ENCODE measurements at regions not wholly inside any gene's neighbourhood (a gene's known extent, or its start where the extent isn't known, plus 50 kb on each side); places are given as distances from the start of the nearest gene placed in this dataset.

DNA sequence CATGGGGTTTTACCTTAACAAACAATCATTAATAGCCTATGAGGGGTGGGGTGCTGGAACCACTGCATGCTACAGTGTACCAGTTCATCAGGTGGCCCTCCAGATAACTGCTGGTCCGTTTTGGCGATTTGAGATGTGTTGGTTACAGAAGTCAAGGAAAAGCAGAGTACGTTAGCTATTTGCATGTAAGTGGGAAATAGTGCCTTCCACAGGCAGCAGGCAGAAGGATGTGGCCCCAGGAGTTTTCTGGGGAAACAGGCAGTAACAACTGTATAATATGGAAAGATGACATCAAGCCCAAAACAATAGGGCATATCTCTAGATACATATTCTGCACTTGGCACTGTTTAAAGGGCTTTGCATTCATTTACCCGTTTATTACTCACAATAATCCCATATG, 245.7 kb downstream of the COL4A1 start:
- Mint-ChIP-seq H3K9me3 (peaks cover 0 to under 1% (median 0%) of the 10 kb centered on the region in 11 donors), H3K27me3 (peaks cover 0 to 12% (median 1%) of the 10 kb centered on the region in 5 donors), H3K4me3 (no peak overlapping the region), H3K36me3 (no peaks in the 10 kb centered on the region), H3K4me1 (no peaks in the 10 kb centered on the region), H3K27ac (no peak overlapping the region)
- H3K36me3 ChIP-seq (ENCODE audit: control insufficient read depth in 2 of 3, insufficient read depth in 3 of 3, low read length in 3 of 3), result no peaks in the 10 kb centered on the region
- no peaks in the 10 kb centered on the region for H3K9me3 ChIP-seq (ENCODE audit: control insufficient read depth in 2 of 3, low read length in 3 of 3)
- H3K4me1 ChIP-seq (ENCODE audit: control insufficient read depth in 2 of 2, insufficient read depth in 2 of 2, low read length in 2 of 2), result no peaks in the 10 kb centered on the region
- H3K27ac ChIP-seq (ENCODE audit: low read depth, low read length), result no peak overlapping the region
- DNase-seq, result no peak
- H3K27me3 ChIP-seq (ENCODE audit: control insufficient read depth in 2 of 2, insufficient read depth in 2 of 2, low read length in 2 of 2), result no peaks in the 10 kb centered on the region
- ChIA-PET CTCF (no interaction called here), POLR2A (no interaction called here)
- intact Hi-C loops (cut with micrococcal nuclease), result no loop called here
- H3K4me3 ChIP-seq (ENCODE audit: low read length), result no peak overlapping the region
- no peak for ATAC-seq

DNA sequence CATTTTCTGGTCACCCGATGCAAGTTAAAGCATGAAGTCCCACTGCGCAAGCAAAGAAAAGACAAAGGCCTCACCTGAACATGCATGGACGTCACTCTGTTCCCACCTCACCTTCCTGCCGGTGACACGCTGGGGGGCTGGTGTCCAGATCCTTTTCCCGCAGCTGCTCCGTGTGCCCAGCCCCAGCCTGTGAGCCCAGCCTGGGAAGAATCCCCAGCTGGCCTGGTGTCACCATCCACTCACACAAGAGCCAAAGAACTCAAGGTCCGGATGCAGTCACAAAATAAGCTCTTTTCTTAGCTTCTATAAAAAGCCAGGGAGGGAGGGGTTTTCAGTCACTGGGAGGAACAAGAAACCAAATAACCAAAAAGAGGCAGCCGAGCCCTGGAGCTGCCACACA, 249.9 kb downstream of the COL4A1 start:
- Histone ChIP-seq H3K4me1 (ENCODE audit: control insufficient read depth in 2 of 2, insufficient read depth in 2 of 2, low read length in 2 of 2) (no peaks in the 10 kb centered on the region), H3K27ac (ENCODE audit: low read depth, low read length) (no peak overlapping the region), H3K27me3 (ENCODE audit: control insufficient read depth in 2 of 2, insufficient read depth in 2 of 2, low read length in 2 of 2) (no peaks in the 10 kb centered on the region), H3K9me3 (ENCODE audit: control insufficient read depth in 2 of 3, low read length in 3 of 3) (no peaks in the 10 kb centered on the region), H3K4me3 (ENCODE audit: low read length) (no peak overlapping the region), H3K36me3 (ENCODE audit: control insufficient read depth in 2 of 3, insufficient read depth in 3 of 3, low read length in 3 of 3) (no peaks in the 10 kb centered on the region)
- ChIA-PET POLR2A (no interaction called here), CTCF (no interaction called here)
- peaks cover 1 to 19% (median 5%) of the 10 kb centered on the region in 5 donors for H3K27me3 Mint-ChIP-seq
- no peak overlapping the region for H3K4me3 Mint-ChIP-seq
- ATAC-seq (no peak), DNase-seq (no peak)
- intact Hi-C loops (cut with micrococcal nuclease), result no loop called here
- no peaks in the 10 kb centered on the region for H3K36me3 Mint-ChIP-seq
- H3K4me1 Mint-ChIP-seq, result peaks cover 0 to 7% (median 0%) of the 10 kb centered on the region in 7 donors
- peak overlapping the region in 1 of 9 donors; percentile 33 for H3K27ac Mint-ChIP-seq
- peaks cover 0 to 4% (median 0%) of the 10 kb centered on the region in 11 donors for H3K9me3 Mint-ChIP-seq

DNA sequence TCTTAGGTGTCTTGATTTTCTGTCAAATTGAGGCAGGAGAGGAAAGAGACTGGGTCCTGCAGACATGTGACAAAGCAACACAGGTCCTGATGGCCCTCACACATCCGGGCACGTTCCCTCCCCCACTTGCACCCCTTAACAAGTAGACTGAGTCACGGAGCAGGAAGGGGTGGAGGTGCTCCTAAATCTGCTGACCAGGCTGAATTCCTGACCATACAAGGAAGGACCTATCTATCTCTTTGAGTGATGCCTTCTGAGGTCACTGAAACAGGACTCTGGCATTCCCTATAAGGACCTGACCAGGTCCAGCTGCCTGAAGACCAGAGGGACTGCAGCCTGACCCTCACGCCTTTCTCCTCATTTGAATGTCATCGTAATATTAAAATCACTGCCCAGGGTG, 250.3 kb downstream of the COL4A1 start:
- H3K27me3 Mint-ChIP-seq, result peaks cover 1 to 19% (median 5%) of the 10 kb centered on the region in 5 donors
- H3K27me3 ChIP-seq (ENCODE audit: control insufficient read depth in 2 of 2, insufficient read depth in 2 of 2, low read length in 2 of 2), result no peaks in the 10 kb centered on the region
- intact Hi-C loops (cut with micrococcal nuclease), result no loop called here
- DNase-seq (no peak), ATAC-seq (no peak)
- H3K36me3 Mint-ChIP-seq, result no peaks in the 10 kb centered on the region
- H3K36me3 ChIP-seq (ENCODE audit: control insufficient read depth in 2 of 3, insufficient read depth in 3 of 3, low read length in 3 of 3), result no peaks in the 10 kb centered on the region
- H3K4me3 ChIP-seq (ENCODE audit: low read length), result no peak overlapping the region
- H3K27ac Mint-ChIP-seq, result no peak overlapping the region
- H3K4me1 Mint-ChIP-seq, result peaks cover 0 to 7% (median 0%) of the 10 kb centered on the region in 7 donors
- H3K4me3 Mint-ChIP-seq, result no peak overlapping the region
- no peaks in the 10 kb centered on the region for H3K4me1 ChIP-seq (ENCODE audit: control insufficient read depth in 2 of 2, insufficient read depth in 2 of 2, low read length in 2 of 2)
- ChIA-PET CTCF (no interaction called here), POLR2A (no interaction called here)
- peaks cover 0 to 4% (median 0%) of the 10 kb centered on the region in 11 donors for H3K9me3 Mint-ChIP-seq
- no peaks in the 10 kb centered on the region for H3K9me3 ChIP-seq (ENCODE audit: control insufficient read depth in 2 of 3, low read length in 3 of 3)
- no peak overlapping the region for H3K27ac ChIP-seq (ENCODE audit: low read depth, low read length)

DNA sequence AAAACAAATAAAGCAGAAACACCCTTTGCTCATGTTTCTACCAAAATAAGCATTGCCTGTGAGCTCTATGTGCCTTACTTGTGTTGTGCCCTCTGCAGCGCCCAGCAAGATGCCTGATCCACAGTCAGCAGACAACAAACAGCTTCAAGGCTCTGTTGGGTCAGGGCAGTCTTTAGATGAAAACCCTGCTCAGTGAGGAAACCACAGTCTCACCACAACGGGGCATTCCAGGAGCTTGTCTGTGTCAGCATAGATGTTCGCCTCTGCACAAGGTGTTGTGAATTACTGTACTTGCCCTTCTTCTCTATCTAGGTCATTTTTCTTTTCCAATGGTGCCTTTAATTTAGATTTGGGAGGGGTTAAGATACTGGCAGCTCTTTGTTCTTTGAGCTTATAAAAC, 251.9 kb downstream of the COL4A1 start:
- intact Hi-C loops (cut with micrococcal nuclease), result no loop called here
- CTCF ChIA-PET, result no interaction called here
- H3K4me3 Mint-ChIP-seq, result no peak overlapping the region

DNA sequence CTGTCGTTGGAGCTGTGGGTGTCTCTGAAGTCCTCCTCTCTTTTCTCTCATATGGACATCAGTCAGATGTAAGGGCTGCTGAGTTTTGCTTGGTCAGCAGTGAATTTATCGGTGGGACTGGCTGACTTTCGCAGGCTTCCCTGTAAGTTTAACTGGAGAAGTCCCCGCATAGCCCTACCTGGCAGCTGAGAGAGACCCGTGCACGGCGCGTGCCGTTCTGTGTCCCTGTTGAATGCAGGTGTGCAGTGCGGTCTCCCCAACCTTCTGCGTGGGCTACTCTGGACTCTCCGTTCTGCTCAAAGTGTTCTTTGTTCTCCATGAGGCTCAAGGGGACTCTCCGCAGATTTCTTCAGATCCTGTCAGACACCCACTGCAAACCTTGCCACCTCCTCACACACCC, 252.9 kb downstream of the COL4A1 start:
- no peaks in the 10 kb centered on the region for H3K4me1 ChIP-seq (ENCODE audit: control insufficient read depth in 2 of 2, insufficient read depth in 2 of 2, low read length in 2 of 2)
- H3K4me3 ChIP-seq (ENCODE audit: low read length), result no peak overlapping the region
- DNase-seq (no peak), ATAC-seq (no peak)
- peaks cover 0 to 4% (median 0%) of the 10 kb centered on the region in 11 donors for H3K9me3 Mint-ChIP-seq
- H3K27ac ChIP-seq (ENCODE audit: low read depth, low read length), result no peak overlapping the region
- POLR2A ChIA-PET, result no interaction called here
- H3K27ac Mint-ChIP-seq, result no peak overlapping the region
- no peak overlapping the region for H3K4me3 Mint-ChIP-seq
- H3K9me3 ChIP-seq (ENCODE audit: control insufficient read depth in 2 of 3, low read length in 3 of 3), result no peaks in the 10 kb centered on the region
- H3K4me1 Mint-ChIP-seq, result peaks cover 0 to 7% (median 0%) of the 10 kb centered on the region in 7 donors
- no peaks in the 10 kb centered on the region for H3K27me3 ChIP-seq (ENCODE audit: control insufficient read depth in 2 of 2, insufficient read depth in 2 of 2, low read length in 2 of 2)
- CTCF ChIA-PET, result no interaction called here
- intact Hi-C loops (cut with micrococcal nuclease), result no loop called here
- H3K36me3 ChIP-seq (ENCODE audit: control insufficient read depth in 2 of 3, insufficient read depth in 3 of 3, low read length in 3 of 3), result no peaks in the 10 kb centered on the region
- no peaks in the 10 kb centered on the region for H3K36me3 Mint-ChIP-seq
- peaks cover 1 to 19% (median 5%) of the 10 kb centered on the region in 5 donors for H3K27me3 Mint-ChIP-seq

More for the DNA sequence above, 251.9 kb downstream of the COL4A1 start:
- DNase-seq, result no peak
- H3K27ac ChIP-seq (ENCODE audit: low read depth, low read length), result no peak overlapping the region
- Mint-ChIP-seq H3K4me1 (peaks cover 0 to 7% (median 0%) of the 10 kb centered on the region in 7 donors), H3K36me3 (no peaks in the 10 kb centered on the region), H3K27me3 (peaks cover 1 to 19% (median 5%) of the 10 kb centered on the region in 5 donors), H3K27ac (no peak overlapping the region), H3K9me3 (peaks cover 0 to 4% (median 0%) of the 10 kb centered on the region in 11 donors)
- POLR2A ChIA-PET, result no interaction called here
- H3K36me3 ChIP-seq (ENCODE audit: control insufficient read depth in 2 of 3, insufficient read depth in 3 of 3, low read length in 3 of 3), result no peaks in the 10 kb centered on the region
- no peaks in the 10 kb centered on the region for H3K27me3 ChIP-seq (ENCODE audit: control insufficient read depth in 2 of 2, insufficient read depth in 2 of 2, low read length in 2 of 2)
- H3K9me3 ChIP-seq (ENCODE audit: control insufficient read depth in 2 of 3, low read length in 3 of 3), result no peaks in the 10 kb centered on the region
- ATAC-seq, result no peak
- H3K4me1 ChIP-seq (ENCODE audit: control insufficient read depth in 2 of 2, insufficient read depth in 2 of 2, low read length in 2 of 2), result no peaks in the 10 kb centered on the region
- H3K4me3 ChIP-seq (ENCODE audit: low read length), result no peak overlapping the region

DNA sequence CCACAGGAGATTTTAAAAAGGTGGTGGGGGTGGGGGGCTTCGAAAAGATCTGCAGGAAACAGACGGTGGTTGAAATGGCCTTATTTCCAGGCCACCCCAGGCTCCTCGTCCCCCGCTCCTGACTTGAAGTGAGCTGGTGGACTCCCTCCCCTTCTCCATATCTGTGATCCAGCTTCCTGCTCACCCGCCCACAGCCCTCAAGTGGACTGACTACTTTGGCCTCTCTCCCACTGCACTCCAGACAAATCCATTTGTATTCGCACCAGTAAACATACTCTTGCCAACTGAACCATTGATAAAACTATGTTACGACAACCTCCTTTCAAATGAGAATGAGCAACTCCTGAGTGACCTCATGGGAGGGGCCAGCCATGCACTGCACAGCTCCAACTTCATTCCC, 259.5 kb downstream of the COL4A1 start:
- Mint-ChIP-seq H3K36me3 (no peaks in the 10 kb centered on the region), H3K27me3 (peaks cover 0 to 19% (median 7%) of the 10 kb centered on the region in 5 donors), H3K4me1 (no peaks in the 10 kb centered on the region), H3K4me3 (no peak overlapping the region), H3K27ac (no peak overlapping the region), H3K9me3 (peaks cover 0 to 2% (median 0%) of the 10 kb centered on the region in 11 donors)
- H3K27ac ChIP-seq (ENCODE audit: low read depth, low read length), result no peak overlapping the region
- ChIA-PET CTCF (no interaction called here), POLR2A (no interaction called here)
- no peaks in the 10 kb centered on the region for H3K27me3 ChIP-seq (ENCODE audit: control insufficient read depth in 2 of 2, insufficient read depth in 2 of 2, low read length in 2 of 2)
- no peaks in the 10 kb centered on the region for H3K36me3 ChIP-seq (ENCODE audit: control insufficient read depth in 2 of 3, insufficient read depth in 3 of 3, low read length in 3 of 3)
- intact Hi-C loops (cut with micrococcal nuclease), result no loop called here
- H3K9me3 ChIP-seq (ENCODE audit: control insufficient read depth in 2 of 3, low read length in 3 of 3), result no peaks in the 10 kb centered on the region
- ATAC-seq (no peak), DNase-seq (no peak)
- H3K4me1 ChIP-seq (ENCODE audit: control insufficient read depth in 2 of 2, insufficient read depth in 2 of 2, low read length in 2 of 2), result no peaks in the 10 kb centered on the region
- no peak overlapping the region for H3K4me3 ChIP-seq (ENCODE audit: low read length)

DNA sequence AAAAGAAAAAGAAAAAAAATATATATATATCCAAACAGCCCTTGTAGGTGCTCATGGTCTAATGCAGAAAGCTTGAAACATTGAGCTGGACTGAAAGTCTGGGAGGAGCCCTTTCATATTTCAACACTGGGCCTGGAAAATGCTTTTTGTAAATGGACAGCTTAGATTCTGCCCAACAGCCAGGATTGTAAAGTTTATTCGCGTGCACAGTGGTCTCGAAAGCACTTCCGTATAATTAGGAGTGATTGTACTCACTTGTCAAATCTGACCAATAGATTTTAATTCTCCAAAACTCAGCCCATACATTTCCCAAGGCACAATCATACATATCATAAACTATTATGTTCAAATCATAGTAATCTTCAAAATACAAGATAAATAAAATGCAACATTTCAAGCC, 260.1 kb downstream of the COL4A1 start:
- Histone ChIP-seq H3K9me3 (ENCODE audit: control insufficient read depth in 2 of 3, low read length in 3 of 3) (no peaks in the 10 kb centered on the region), H3K4me3 (ENCODE audit: low read length) (no peak overlapping the region), H3K27me3 (ENCODE audit: control insufficient read depth in 2 of 2, insufficient read depth in 2 of 2, low read length in 2 of 2) (no peaks in the 10 kb centered on the region), H3K4me1 (ENCODE audit: control insufficient read depth in 2 of 2, insufficient read depth in 2 of 2, low read length in 2 of 2) (no peaks in the 10 kb centered on the region), H3K36me3 (ENCODE audit: control insufficient read depth in 2 of 3, insufficient read depth in 3 of 3, low read length in 3 of 3) (no peaks in the 10 kb centered on the region), H3K27ac (ENCODE audit: low read depth, low read length) (no peak overlapping the region)
- H3K27ac Mint-ChIP-seq, result no peak overlapping the region
- H3K4me3 Mint-ChIP-seq, result no peak overlapping the region
- no peak for ATAC-seq
- H3K4me1 Mint-ChIP-seq, result no peaks in the 10 kb centered on the region
- DNase-seq, result no peak
- CTCF ChIA-PET, result no interaction called here
- peaks cover 0 to 19% (median 7%) of the 10 kb centered on the region in 5 donors for H3K27me3 Mint-ChIP-seq
- peaks cover 0 to 2% (median 0%) of the 10 kb centered on the region in 11 donors for H3K9me3 Mint-ChIP-seq
- intact Hi-C loops (cut with micrococcal nuclease), result no loop called here
- H3K36me3 Mint-ChIP-seq, result no peaks in the 10 kb centered on the region
- POLR2A ChIA-PET, result no interaction called here
